ENCODE measurements at regions not wholly inside any gene's neighbourhood (a gene's known extent, or its start where the extent isn't known, plus 50 kb on each side); places are given as distances from the start of the nearest gene placed in this dataset.

DNA sequence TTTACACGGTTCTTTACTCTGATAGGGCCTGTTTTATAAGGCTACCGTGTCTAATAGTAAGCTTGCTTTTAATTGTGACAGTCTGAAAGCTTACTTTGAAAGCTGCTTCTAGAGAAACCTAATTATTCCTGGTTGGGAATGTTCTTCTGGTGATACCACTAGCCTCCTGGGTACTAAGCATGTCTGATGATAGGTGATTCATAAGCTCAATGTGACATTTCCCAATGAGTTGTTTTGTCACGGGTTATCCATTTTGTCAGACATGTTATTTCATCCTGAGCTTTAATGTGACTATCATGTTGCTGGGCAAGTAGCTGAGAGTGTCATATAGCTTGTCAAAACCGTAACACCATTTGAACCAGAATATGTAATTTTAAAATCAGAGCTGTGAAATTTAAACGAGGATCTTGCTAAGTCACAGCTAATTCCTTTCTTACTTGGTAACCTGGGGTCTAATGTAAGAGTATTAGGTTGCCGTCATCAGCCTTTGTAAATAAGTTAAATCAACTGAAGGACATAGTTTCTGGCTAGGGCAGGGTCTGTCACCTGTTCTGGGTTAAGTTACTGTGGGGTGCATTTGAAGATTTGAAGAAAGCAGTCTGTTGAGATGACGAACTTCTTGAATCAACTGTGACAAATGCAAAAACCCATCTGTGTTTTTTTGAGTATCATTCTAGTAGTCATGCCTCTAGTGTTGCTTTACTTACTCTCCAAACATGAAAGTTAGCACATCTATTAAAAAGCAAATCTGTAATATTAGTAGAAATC, 529.2 kb downstream of the USP25 start:
- Mint-ChIP-seq H3K4me1 (no peaks in the 10 kb centered on the region), H3K27me3 (no peaks in the 10 kb centered on the region), H3K36me3 (ENCODE audit: low read depth) (no peaks in the 10 kb centered on the region), H3K4me3 (no peak overlapping the region), H3K9me3 (no peaks in the 10 kb centered on the region), H3K27ac (no peak overlapping the region)
- ChIA-PET POLR2A (no interaction called here), CTCF (no interaction called here)
- DNase-seq, result no peak

GRCh38 chr21:16262091-16262490, 532.3 kb downstream of the USP25 start:
- ChIA-PET POLR2A (no interaction called here), CTCF (no interaction called here)
- DNase-seq, result no peak
- Mint-ChIP-seq H3K27ac (no peak overlapping the region), H3K36me3 (ENCODE audit: low read depth) (no peaks in the 10 kb centered on the region), H3K9me3 (no peaks in the 10 kb centered on the region), H3K27me3 (no peaks in the 10 kb centered on the region), H3K4me3 (no peak overlapping the region), H3K4me1 (no peaks in the 10 kb centered on the region)

- ChIA-PET CTCF (no interaction called here), POLR2A (no interaction called here)
- no peaks in the 10 kb centered on the region for H3K27me3 Mint-ChIP-seq
- no peaks in the 10 kb centered on the region for H3K4me1 Mint-ChIP-seq
- H3K27ac Mint-ChIP-seq, result no peak overlapping the region
- no peak overlapping the region for H3K4me3 Mint-ChIP-seq
- H3K9me3 Mint-ChIP-seq, result no peaks in the 10 kb centered on the region
- no peak for DNase-seq
- no peaks in the 10 kb centered on the region for H3K36me3 Mint-ChIP-seq (ENCODE audit: low read depth)
Observed at GRCh38 chr21:16264319-16264718, 534.5 kb downstream of the USP25 start.

DNA sequence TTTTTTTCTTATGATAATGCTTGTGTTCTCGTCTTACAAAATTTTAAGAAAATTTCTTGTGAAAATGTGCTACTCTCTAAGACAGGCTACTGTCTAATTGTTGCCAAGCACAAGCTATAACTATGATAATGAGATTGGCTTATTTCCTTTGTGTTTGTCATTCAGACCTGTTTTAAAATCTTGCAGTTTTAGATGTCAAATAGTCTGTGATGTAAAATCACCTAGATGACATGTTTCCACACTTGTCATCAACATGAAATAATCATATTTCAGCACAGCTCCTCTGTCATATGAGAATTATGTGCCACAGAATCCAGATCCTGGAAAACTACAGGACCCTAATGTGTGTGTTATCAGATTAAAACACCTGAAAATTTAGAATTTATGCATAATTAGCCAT, 539.7 kb downstream of the USP25 start:
- Mint-ChIP-seq H3K9me3 (no peaks in the 10 kb centered on the region), H3K4me1 (no peaks in the 10 kb centered on the region), H3K36me3 (ENCODE audit: low read depth) (no peaks in the 10 kb centered on the region), H3K4me3 (no peak overlapping the region), H3K27me3 (no peaks in the 10 kb centered on the region), H3K27ac (no peak overlapping the region)
- DNase-seq, result no peak
- ChIA-PET POLR2A (no interaction called here), CTCF (no interaction called here)

DNA sequence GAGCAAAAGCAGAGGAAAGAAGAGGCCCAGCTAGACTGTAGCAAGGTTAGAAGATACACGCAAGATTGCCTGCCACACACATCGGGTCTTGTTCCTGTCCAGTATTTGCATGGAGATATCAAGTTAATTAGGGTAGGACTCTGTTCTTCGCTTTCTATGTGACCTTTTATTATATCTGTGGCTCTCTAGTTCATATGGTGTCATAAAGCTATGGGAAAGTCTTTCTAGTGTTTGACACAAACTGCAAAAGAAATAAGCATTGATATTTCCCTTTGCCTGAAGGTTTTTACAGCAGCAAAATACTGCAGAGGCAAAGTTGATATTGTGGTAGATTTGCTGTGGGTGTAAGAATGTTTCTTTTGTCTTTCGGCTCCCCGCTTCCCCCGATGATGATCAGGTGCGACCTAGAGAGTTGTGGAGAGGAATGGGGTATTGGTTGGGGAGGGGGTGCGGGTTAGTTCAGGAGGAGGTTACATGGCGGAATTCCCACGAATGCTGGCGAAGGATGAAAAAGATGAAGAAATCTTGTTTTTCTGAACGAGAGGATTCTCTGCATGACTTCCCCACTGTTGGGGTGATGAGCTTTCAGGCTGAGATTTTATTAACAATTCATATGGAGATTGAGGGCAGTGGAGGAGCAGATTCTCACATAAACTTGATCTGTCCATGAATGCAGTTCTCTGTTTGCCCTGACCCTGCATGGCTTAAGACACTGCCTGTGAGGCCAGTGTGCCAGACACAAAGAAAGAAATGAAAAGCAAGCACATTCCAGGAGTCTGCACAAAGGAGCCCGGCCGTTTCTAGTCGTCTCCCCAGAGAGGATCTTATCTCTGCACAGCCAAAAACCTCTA, 550.2 kb downstream of the USP25 start:
- Mint-ChIP-seq H3K4me1 (no peaks in the 10 kb centered on the region), H3K27me3 (no peaks in the 10 kb centered on the region), H3K36me3 (ENCODE audit: low read depth) (no peaks in the 10 kb centered on the region), H3K27ac (no peak overlapping the region), H3K4me3 (no peak overlapping the region), H3K9me3 (no peaks in the 10 kb centered on the region)
- POLR2A ChIA-PET, result no interaction called here
- no peak for DNase-seq
- CTCF ChIA-PET, result no interaction called here

DNA sequence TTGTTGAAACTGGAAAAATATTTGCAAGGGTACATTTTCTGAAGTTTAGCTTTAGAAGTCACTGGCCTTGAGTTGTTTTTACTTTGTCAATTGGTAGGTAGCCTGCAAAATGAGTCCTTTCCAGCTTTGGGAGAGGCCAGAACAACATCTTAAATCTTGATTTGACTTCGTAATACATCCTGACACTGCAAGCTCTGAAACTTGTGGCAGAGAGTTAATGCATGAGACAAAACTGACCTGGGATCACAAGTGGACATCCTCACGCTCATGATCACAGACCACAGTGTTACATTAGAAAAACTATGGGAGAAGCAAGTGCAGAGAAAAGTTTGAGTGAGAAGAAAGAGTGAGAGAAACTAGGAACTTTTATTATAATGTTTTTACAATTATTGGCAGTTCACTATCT, 550.9 kb downstream of the USP25 start:
- CTCF ChIA-PET, result no interaction called here
- no peaks in the 10 kb centered on the region for H3K27me3 Mint-ChIP-seq

GRCh38 chr21:16283516-16283915, 553.7 kb downstream of the USP25 start:
- Mint-ChIP-seq H3K36me3 (ENCODE audit: low read depth) (no peaks in the 10 kb centered on the region), H3K4me3 (no peak overlapping the region), H3K27me3 (no peaks in the 10 kb centered on the region), H3K27ac (no peak overlapping the region), H3K9me3 (no peaks in the 10 kb centered on the region), H3K4me1 (no peaks in the 10 kb centered on the region)
- CTCF ChIA-PET, result no interaction called here
- POLR2A ChIA-PET, result no interaction called here
- no peak for DNase-seq

More for the DNA sequence above, 550.9 kb downstream of the USP25 start:
- POLR2A ChIA-PET, result no interaction called here
- Mint-ChIP-seq H3K4me1 (no peaks in the 10 kb centered on the region), H3K9me3 (no peaks in the 10 kb centered on the region), H3K4me3 (no peak overlapping the region), H3K36me3 (ENCODE audit: low read depth) (no peaks in the 10 kb centered on the region), H3K27ac (no peak overlapping the region)
- DNase-seq, result no peak

DNA sequence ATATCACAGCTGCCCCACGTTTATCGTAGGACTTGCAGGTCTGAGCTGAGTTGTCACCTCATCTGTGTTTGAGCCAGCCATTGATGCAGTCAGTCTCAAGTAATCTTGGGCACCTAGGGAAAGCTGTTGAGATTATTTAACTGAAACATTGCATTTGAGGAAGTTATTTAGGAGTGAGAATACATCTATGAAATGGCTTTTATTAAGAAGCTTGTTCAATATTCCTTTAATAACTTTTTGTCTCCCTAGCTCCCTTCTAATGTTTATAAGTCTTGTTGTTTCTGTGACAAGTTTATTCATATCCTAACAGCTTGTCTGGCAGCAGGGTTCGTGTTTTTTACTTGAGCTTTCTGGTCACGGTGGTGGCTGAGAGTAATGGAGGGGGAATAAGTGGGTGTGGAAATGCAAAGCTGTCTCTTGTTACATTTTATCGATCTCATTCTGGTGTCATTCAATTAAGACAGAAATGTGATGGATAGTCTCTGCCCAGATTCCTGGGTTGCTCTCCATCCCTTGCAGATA, 555.9 kb downstream of the USP25 start:
- no peak overlapping the region for H3K27ac Mint-ChIP-seq
- no peak for DNase-seq
- ChIA-PET POLR2A (no interaction called here), CTCF (interaction anchor here (0.7 kb wide), 1 partner anchor 45 kb away, joined by 4 read pairs; no protein-coding TSS in a partner anchor)
- no peaks in the 10 kb centered on the region for H3K9me3 Mint-ChIP-seq
- H3K4me1 Mint-ChIP-seq, result no peaks in the 10 kb centered on the region
- H3K4me3 Mint-ChIP-seq, result no peak overlapping the region
- no peaks in the 10 kb centered on the region for H3K27me3 Mint-ChIP-seq
- no peaks in the 10 kb centered on the region for H3K36me3 Mint-ChIP-seq (ENCODE audit: low read depth)

DNA sequence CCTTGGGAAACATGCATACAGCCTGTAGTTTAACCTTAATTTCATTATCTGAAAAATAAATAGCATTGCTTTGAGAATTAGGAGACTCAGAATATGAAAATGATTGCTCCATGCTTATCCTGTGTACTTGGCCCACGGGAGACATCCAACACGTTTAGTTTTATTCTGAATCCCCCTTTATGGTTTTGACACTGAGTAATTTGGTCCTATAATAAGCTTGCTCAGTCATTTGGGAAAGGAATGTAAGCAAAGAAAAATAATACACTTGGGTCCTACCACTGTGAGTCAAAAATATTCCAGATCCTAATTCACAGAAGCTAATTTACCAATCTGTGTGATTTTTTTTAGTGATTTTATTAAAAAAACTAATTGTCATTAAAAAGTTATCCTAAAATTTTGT, 557.3 kb downstream of the USP25 start:
- ChIA-PET CTCF (no interaction called here), POLR2A (no interaction called here)
- Mint-ChIP-seq H3K9me3 (no peaks in the 10 kb centered on the region), H3K36me3 (ENCODE audit: low read depth) (no peaks in the 10 kb centered on the region), H3K4me1 (no peaks in the 10 kb centered on the region), H3K27me3 (no peaks in the 10 kb centered on the region), H3K4me3 (no peak overlapping the region), H3K27ac (no peak overlapping the region)
- no peak for DNase-seq

- no peaks in the 10 kb centered on the region for H3K27me3 Mint-ChIP-seq
- no peak for DNase-seq
- H3K27ac Mint-ChIP-seq, result no peak overlapping the region
- POLR2A ChIA-PET, result no interaction called here
- no peaks in the 10 kb centered on the region for H3K9me3 Mint-ChIP-seq
- CTCF ChIA-PET, result interaction anchor here (0.7 kb wide), 1 partner anchor 56 kb away, joined by 3 read pairs; no protein-coding TSS in a partner anchor
- no peaks in the 10 kb centered on the region for H3K36me3 Mint-ChIP-seq (ENCODE audit: low read depth)
- H3K4me3 Mint-ChIP-seq, result no peak overlapping the region
- no peaks in the 10 kb centered on the region for H3K4me1 Mint-ChIP-seq
Observed at GRCh38 chr21:16291296-16291695, 561.5 kb downstream of the USP25 start.

DNA sequence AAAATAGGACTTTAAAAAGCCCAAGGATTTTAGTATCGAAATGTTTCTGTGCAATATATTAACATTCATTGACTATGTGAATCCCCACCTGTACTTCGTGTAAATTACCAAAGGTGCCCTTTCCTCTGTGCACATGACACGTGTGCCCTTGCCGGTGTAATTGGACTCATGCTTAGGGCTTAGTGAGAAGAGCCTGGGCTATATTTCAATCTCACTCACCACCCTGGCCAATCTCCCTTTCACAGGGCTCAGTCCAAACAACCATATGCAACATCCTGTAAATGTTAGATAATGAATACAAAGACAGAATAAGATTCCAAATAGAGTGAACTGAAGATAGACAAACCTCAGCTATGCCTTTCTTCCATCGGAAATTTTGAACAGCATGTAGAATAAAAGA, 564.3 kb downstream of the USP25 start:
- Mint-ChIP-seq H3K27ac (no peak overlapping the region), H3K4me3 (no peak overlapping the region), H3K4me1 (no peaks in the 10 kb centered on the region), H3K9me3 (no peaks in the 10 kb centered on the region), H3K36me3 (ENCODE audit: low read depth) (no peaks in the 10 kb centered on the region), H3K27me3 (no peaks in the 10 kb centered on the region)
- no peak for DNase-seq
- ChIA-PET CTCF (no interaction called here), POLR2A (no interaction called here)

GRCh38 chr21:16302851-16303282, 573.1 kb downstream of the USP25 start:
- H3K4me3 Mint-ChIP-seq, result no peak overlapping the region
- ChIA-PET CTCF (interaction anchor here (0.5 kb wide), 1 partner anchor 19 kb away, joined by 3 read pairs; no protein-coding TSS in a partner anchor), POLR2A (no interaction called here)
- H3K27ac Mint-ChIP-seq, result no peak overlapping the region
- DNase-seq, result no peak
- H3K4me1 Mint-ChIP-seq, result no peaks in the 10 kb centered on the region
- no peaks in the 10 kb centered on the region for H3K27me3 Mint-ChIP-seq
- no peaks in the 10 kb centered on the region for H3K36me3 Mint-ChIP-seq (ENCODE audit: low read depth)
- no peaks in the 10 kb centered on the region for H3K9me3 Mint-ChIP-seq
